H9 (cell line): ENCODE measurements at regions not wholly inside any gene's neighbourhood (a gene's known extent, or its start where the extent isn't known, plus 50 kb on each side); places are given as distances from the start of the nearest gene placed in this dataset.

Experiments used
- DNase-seq: peaks from one replicate; pipeline ENCODE4 v3.0.0-alpha.2; 2017
- H2AFZ ChIP-seq: one replicate; pipeline ENCODE4 v1.6.1; 2013; ENCODE audit warnings: mild to moderate bottlenecking, low read length, control low read depth, moderate library complexity
- H2AK5ac ChIP-seq: 2 replicates; pipeline ENCODE4 v1.6.1; 2013; ENCODE audit warnings: low read length, control low read depth, mixed read lengths; ENCODE audit not compliant: insufficient read length
- H2BK120ac ChIP-seq: one replicate; pipeline ENCODE4 v1.6.1; 2013; ENCODE audit warnings: low read depth, mild to moderate bottlenecking, low read length, control low read depth, inconsistent platforms; ENCODE audit not compliant: poor library complexity, severe bottlenecking
- H2BK12ac ChIP-seq: 2 replicates; pipeline ENCODE4 v1.6.1; 2013; ENCODE audit warnings: low read length, control low read depth, mixed read lengths, low read depth; ENCODE audit not compliant: insufficient read length
- H2BK15ac ChIP-seq: 2 replicates; pipeline ENCODE4 v1.6.1; 2013; ENCODE audit warnings: low read depth, low read length, control low read depth
- H2BK20ac ChIP-seq: one replicate; pipeline ENCODE4 v1.6.1; 2013; ENCODE audit warnings: low read depth, mild to moderate bottlenecking, low read length, control low read depth, inconsistent platforms; ENCODE audit not compliant: poor library complexity, severe bottlenecking
- H2BK5ac ChIP-seq: 2 replicates; pipeline ENCODE4 v1.6.1; 2013; ENCODE audit warnings: low read length, control low read depth, mixed read lengths; ENCODE audit not compliant: insufficient read length
- H3K14ac ChIP-seq: 2 replicates; pipeline ENCODE4 v1.6.1; 2013; ENCODE audit warnings: low read length, control low read depth; ENCODE audit not compliant: insufficient read depth
- H3K18ac ChIP-seq: 2 replicates; pipeline ENCODE4 v1.6.1; 2013; ENCODE audit warnings: low read depth, mild to moderate bottlenecking, mixed read lengths, low read length, control low read depth; ENCODE audit not compliant: insufficient read length
- H3K23ac ChIP-seq: 2 replicates; pipeline ENCODE4 v1.6.1; 2013; ENCODE audit warnings: low read length, control low read depth, mixed read lengths, low read depth; ENCODE audit not compliant: insufficient read length
- H3K23me2 ChIP-seq: 2 replicates; pipeline ENCODE4 v1.6.1; 2013; ENCODE audit warnings: low read depth, mild to moderate bottlenecking, mixed read lengths, low read length, control low read depth; ENCODE audit not compliant: insufficient read length, poor library complexity, severe bottlenecking
- H3K27ac ChIP-seq: 2 replicates; pipeline ENCODE4 v1.5.1; 2013; ENCODE audit warnings: low read length, control low read depth, mixed read lengths, low read depth; ENCODE audit not compliant: insufficient read length
- H3K27me3 ChIP-seq: 2 replicates; pipeline ENCODE4 v1.6.1; 2013; ENCODE audit warnings: low read length, control low read depth, inconsistent platforms; ENCODE audit not compliant: insufficient read depth
- H3K4ac ChIP-seq: 2 replicates; pipeline ENCODE4 v1.6.1; 2013; ENCODE audit warnings: low read depth, mild to moderate bottlenecking, control low read depth, inconsistent platforms, low read length, moderate library complexity
- H3K4me1 ChIP-seq: 2 replicates; pipeline ENCODE4 v1.6.1; 2013; ENCODE audit warnings: low read length, control low read depth, inconsistent platforms; ENCODE audit not compliant: insufficient read depth
- H3K4me2 ChIP-seq: 2 replicates; pipeline ENCODE4 v1.6.1; 2013; ENCODE audit warnings: low read length, control low read depth, mixed read lengths; ENCODE audit not compliant: insufficient read length, insufficient read depth
- H3K56ac ChIP-seq: 2 replicates; pipeline ENCODE4 v1.6.1; 2013; ENCODE audit warnings: low read depth, mild to moderate bottlenecking, mixed read lengths, low read length, control low read depth; ENCODE audit not compliant: insufficient read length
- H3K79me1 ChIP-seq: 2 replicates; pipeline ENCODE4 v1.6.1; 2013; ENCODE audit warnings: low read depth, mild to moderate bottlenecking, moderate library complexity, low read length, control low read depth, inconsistent platforms; ENCODE audit not compliant: insufficient read depth, poor library complexity, severe bottlenecking
- H3K79me2 ChIP-seq: 2 replicates; pipeline ENCODE4 v1.6.1; 2013; ENCODE audit warnings: low read length, control low read depth, inconsistent platforms; ENCODE audit not compliant: insufficient read depth
- H3K9ac ChIP-seq: 2 replicates; pipeline ENCODE4 v1.6.1; 2013; ENCODE audit warnings: low read length, control low read depth, mixed read lengths; ENCODE audit not compliant: insufficient read length; ENCODE audit errors: extremely low read depth
- H3K9me3 ChIP-seq: one replicate; pipeline ENCODE4 v1.6.1; 2013; ENCODE audit warnings: low read depth, low read length, inconsistent platforms; ENCODE audit not compliant: control insufficient read depth
- H3T11ph ChIP-seq: one replicate; pipeline ENCODE4 v1.6.1; 2013; ENCODE audit warnings: mild to moderate bottlenecking, low read length, control low read depth, inconsistent platforms
- H4K20me1 ChIP-seq: one replicate; pipeline ENCODE4 v1.6.1; 2013; ENCODE audit not compliant: control insufficient read depth, insufficient read length, insufficient read depth
- H4K5ac ChIP-seq: 2 replicates; pipeline ENCODE4 v1.6.1; 2013; ENCODE audit warnings: low read depth, mild to moderate bottlenecking, mixed read lengths, low read length, control low read depth; ENCODE audit not compliant: insufficient read length
- H4K8ac ChIP-seq: replicated peaks from 2 replicates; pipeline ENCODE4 v1.6.1; 2013; ENCODE audit warnings: low read length, control low read depth, mixed read lengths, low read depth; ENCODE audit not compliant: insufficient read length
- H4K91ac ChIP-seq: 2 replicates; pipeline ENCODE4 v1.6.1; 2013; ENCODE audit warnings: low read depth, mild to moderate bottlenecking, moderate library complexity, mixed read lengths, low read length, control low read depth; ENCODE audit not compliant: insufficient read length
- H3K27ac Mint-ChIP-seq, 3 experiments: 2 replicates in 2 of 3; 3 replicates in 1 of 3; pipeline ENCODE4 v1.8.0; 2020 to 2021; ENCODE audit warnings: mixed read lengths in 3 of 3, mild to moderate bottlenecking in 1 of 3, moderate library complexity in 1 of 3
- H3K27me3 Mint-ChIP-seq: 2 replicates; pipeline ENCODE4 v1.8.0; 2021; ENCODE audit warnings: low read depth, mild to moderate bottlenecking, moderate library complexity, mixed read lengths
- H3K36me3 Mint-ChIP-seq, 3 experiments: 2 replicates in 2 of 3; 3 replicates in 1 of 3; pipeline ENCODE4 v1.8.0; 2020 to 2021; ENCODE audit warnings: low read depth in 3 of 3, mixed read lengths in 3 of 3; ENCODE audit not compliant: insufficient read depth in 1 of 3
- H3K4me1 Mint-ChIP-seq, 2 experiments: 2 replicates each; pipeline ENCODE4 v1.8.0; 2020; ENCODE audit warnings: mixed read lengths in 2 of 2
- H3K4me3 Mint-ChIP-seq, 2 experiments: 2 replicates in 1 of 2; 3 replicates in 1 of 2; pipeline ENCODE4 v1.8.0; 2020 to 2021; ENCODE audit warnings: mild to moderate bottlenecking in 2 of 2, mixed read lengths in 2 of 2, moderate library complexity in 1 of 2
- H3K9me3 Mint-ChIP-seq, 2 experiments: 2 replicates in 1 of 2; 3 replicates in 1 of 2; pipeline ENCODE4 v1.8.0; 2020; ENCODE audit warnings: mild to moderate bottlenecking in 2 of 2, mixed read lengths in 2 of 2, moderate library complexity in 1 of 2
- TF ChIP-seq, protein P1 (sequence below): fragments of 200-600 bp; sonication (generic); conservative IDR thresholded peaks from 3 replicates; pipeline ENCODE4 v1.8.0; 2021; ENCODE audit warnings: antibody characterized with exemption, mild to moderate bottlenecking

DNA sequence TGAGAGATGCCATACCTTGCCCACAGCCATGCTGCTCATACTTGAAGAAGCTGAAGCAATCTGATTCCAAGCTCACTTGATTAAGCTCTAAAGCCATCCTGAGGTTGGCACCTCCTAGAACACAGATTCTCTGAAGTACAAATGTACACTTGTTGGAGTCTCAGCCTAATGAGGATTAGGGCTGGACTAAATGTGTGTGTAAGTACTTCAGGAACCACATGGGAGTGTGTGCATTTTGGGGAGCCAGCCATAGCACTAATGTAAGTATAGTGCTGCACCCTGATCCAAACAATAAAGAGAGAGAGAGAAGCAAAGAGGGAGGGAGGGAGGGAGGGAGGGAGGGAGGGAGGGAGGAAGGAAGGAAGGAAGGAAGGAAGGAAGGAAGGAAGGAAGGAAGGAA, 458.6 kb downstream of the MAFB start:
- H2BK15ac ChIP-seq: no peak overlapping the region
- H2BK5ac ChIP-seq: no peak overlapping the region
- no peak overlapping the region for H3K9ac ChIP-seq
- H3K14ac ChIP-seq: no peak overlapping the region
- no peak overlapping the region for H3K27ac ChIP-seq
- no peaks in the 10 kb centered on the region for H3K79me1 ChIP-seq
- H3K56ac ChIP-seq: no peak overlapping the region
- peaks cover 4% of the 10 kb centered on the region; the same call in 1 of the 2 replicates for H3K4me1 ChIP-seq
- H3K27me3 Mint-ChIP-seq: no peaks in the 10 kb centered on the region
- H2AK5ac ChIP-seq: no peak overlapping the region
- H3K9me3 ChIP-seq: no peaks in the 10 kb centered on the region
- no peak overlapping the region for H3K4me2 ChIP-seq
- no peak overlapping the region for H3K4me3 Mint-ChIP-seq
- DNase-seq: no peak
- no peaks in the 10 kb centered on the region for H3K23me2 ChIP-seq
- no peak overlapping the region for H3K4ac ChIP-seq
- H3K23ac ChIP-seq: no peak overlapping the region
- no peak overlapping the region for H2BK12ac ChIP-seq
- no peak overlapping the region for H2BK20ac ChIP-seq
- H3T11ph ChIP-seq: no peak overlapping the region
- H2BK120ac ChIP-seq: no peak overlapping the region
- H3K27me3 ChIP-seq: no peaks in the 10 kb centered on the region
- no peak overlapping the region for H4K5ac ChIP-seq
- no peaks in the 10 kb centered on the region for H3K9me3 Mint-ChIP-seq
- no peak overlapping the region for H3K27ac Mint-ChIP-seq
- H2AFZ ChIP-seq: no peak overlapping the region
- peaks cover 0 to 5% of the 10 kb centered on the region in 2 experiments; a peak in 2 of 4 replicates for H3K4me1 Mint-ChIP-seq
- H4K20me1 ChIP-seq: no peaks in the 10 kb centered on the region
- TF ChIP-seq, protein P1, sequence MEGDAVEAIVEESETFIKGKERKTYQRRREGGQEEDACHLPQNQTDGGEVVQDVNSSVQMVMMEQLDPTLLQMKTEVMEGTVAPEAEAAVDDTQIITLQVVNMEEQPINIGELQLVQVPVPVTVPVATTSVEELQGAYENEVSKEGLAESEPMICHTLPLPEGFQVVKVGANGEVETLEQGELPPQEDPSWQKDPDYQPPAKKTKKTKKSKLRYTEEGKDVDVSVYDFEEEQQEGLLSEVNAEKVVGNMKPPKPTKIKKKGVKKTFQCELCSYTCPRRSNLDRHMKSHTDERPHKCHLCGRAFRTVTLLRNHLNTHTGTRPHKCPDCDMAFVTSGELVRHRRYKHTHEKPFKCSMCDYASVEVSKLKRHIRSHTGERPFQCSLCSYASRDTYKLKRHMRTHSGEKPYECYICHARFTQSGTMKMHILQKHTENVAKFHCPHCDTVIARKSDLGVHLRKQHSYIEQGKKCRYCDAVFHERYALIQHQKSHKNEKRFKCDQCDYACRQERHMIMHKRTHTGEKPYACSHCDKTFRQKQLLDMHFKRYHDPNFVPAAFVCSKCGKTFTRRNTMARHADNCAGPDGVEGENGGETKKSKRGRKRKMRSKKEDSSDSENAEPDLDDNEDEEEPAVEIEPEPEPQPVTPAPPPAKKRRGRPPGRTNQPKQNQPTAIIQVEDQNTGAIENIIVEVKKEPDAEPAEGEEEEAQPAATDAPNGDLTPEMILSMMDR: no peak
- no peak overlapping the region for H4K8ac ChIP-seq
- no peak overlapping the region for H3K18ac ChIP-seq
- no peaks in the 10 kb centered on the region for H3K79me2 ChIP-seq
- H4K91ac ChIP-seq: no peak overlapping the region
- peaks cover 0 to 8% (median 0%) of the 10 kb centered on the region in 3 experiments; a peak in 2 of 7 replicates for H3K36me3 Mint-ChIP-seq
